ENCODE measurements at regions not wholly inside any gene's neighbourhood (a gene's known extent, or its start where the extent isn't known, plus 50 kb on each side); places are given as distances from the start of the nearest gene placed in this dataset.

GRCh38 chr14:42143114-42143513 lies 536.4 kb downstream of the LRFN5 start:
- no peak for DNase-seq (ENCODE audit: low read depth, low spot score)
- TF ChIP-seq, protein P1, sequence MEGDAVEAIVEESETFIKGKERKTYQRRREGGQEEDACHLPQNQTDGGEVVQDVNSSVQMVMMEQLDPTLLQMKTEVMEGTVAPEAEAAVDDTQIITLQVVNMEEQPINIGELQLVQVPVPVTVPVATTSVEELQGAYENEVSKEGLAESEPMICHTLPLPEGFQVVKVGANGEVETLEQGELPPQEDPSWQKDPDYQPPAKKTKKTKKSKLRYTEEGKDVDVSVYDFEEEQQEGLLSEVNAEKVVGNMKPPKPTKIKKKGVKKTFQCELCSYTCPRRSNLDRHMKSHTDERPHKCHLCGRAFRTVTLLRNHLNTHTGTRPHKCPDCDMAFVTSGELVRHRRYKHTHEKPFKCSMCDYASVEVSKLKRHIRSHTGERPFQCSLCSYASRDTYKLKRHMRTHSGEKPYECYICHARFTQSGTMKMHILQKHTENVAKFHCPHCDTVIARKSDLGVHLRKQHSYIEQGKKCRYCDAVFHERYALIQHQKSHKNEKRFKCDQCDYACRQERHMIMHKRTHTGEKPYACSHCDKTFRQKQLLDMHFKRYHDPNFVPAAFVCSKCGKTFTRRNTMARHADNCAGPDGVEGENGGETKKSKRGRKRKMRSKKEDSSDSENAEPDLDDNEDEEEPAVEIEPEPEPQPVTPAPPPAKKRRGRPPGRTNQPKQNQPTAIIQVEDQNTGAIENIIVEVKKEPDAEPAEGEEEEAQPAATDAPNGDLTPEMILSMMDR (IDR thresholded peaks at IDR 0.05; ENCODE audit: low read depth, low read length) = no peak
- Histone ChIP-seq H3K27me3 (ENCODE audit: control insufficient read depth, insufficient read depth, low read length) (no peaks in the 10 kb centered on the region), H3K9me3 (ENCODE audit: control insufficient read depth, insufficient read depth, low read length) (no peaks in the 10 kb centered on the region), H3K4me3 (ENCODE audit: low read depth, low read length) (no peak overlapping the region), H3K27ac (ENCODE audit: low read depth, low read length) (no peak overlapping the region)
- ChIA-PET POLR2A (no interaction called here), CTCF (no interaction called here)

- Histone ChIP-seq H3K4me3 (ENCODE audit: low read depth, low read length) (no peak overlapping the region), H3K27ac (ENCODE audit: low read depth, low read length) (no peak overlapping the region), H3K9me3 (ENCODE audit: control insufficient read depth, insufficient read depth, low read length) (no peaks in the 10 kb centered on the region), H3K27me3 (ENCODE audit: control insufficient read depth, insufficient read depth, low read length) (no peaks in the 10 kb centered on the region)
- no peak for DNase-seq (ENCODE audit: low read depth, low spot score)
- TF ChIP-seq, protein P1 (IDR thresholded peaks at IDR 0.05; ENCODE audit: low read depth, low read length) = no peak
- ChIA-PET POLR2A (interaction anchor here (0.7 kb wide), 1 partner anchor 52 kb away, joined by 3 read pairs; no protein-coding TSS in a partner anchor), CTCF (no interaction called here)
Measured at GRCh38 chr14:42141328-42141727, 534.7 kb downstream of the LRFN5 start.

- TF ChIP-seq, protein P1 (IDR thresholded peaks at IDR 0.05; ENCODE audit: low read depth, low read length) = no peak
- no peak overlapping the region for H3K4me3 ChIP-seq (ENCODE audit: low read depth, low read length)
- ChIA-PET CTCF (no interaction called here), POLR2A (interaction anchor here (0.7 kb wide), 1 partner anchor 52 kb away, joined by 3 read pairs; no protein-coding TSS in a partner anchor)
- peak; percentile 33 for DNase-seq (ENCODE audit: low read depth, low spot score)
- no peaks in the 10 kb centered on the region for H3K9me3 ChIP-seq (ENCODE audit: control insufficient read depth, insufficient read depth, low read length)
- no peak overlapping the region for H3K27ac ChIP-seq (ENCODE audit: low read depth, low read length)
- no peaks in the 10 kb centered on the region for H3K27me3 ChIP-seq (ENCODE audit: control insufficient read depth, insufficient read depth, low read length)
Measured at GRCh38 chr14:42140831-42141279, 534.2 kb downstream of the LRFN5 start.

GRCh38 chr14:42140001-42140400 lies 533.3 kb downstream of the LRFN5 start:
- Histone ChIP-seq H3K27ac (ENCODE audit: low read depth, low read length) (no peak overlapping the region), H3K27me3 (ENCODE audit: control insufficient read depth, insufficient read depth, low read length) (no peaks in the 10 kb centered on the region), H3K4me3 (ENCODE audit: low read depth, low read length) (no peak overlapping the region), H3K9me3 (ENCODE audit: control insufficient read depth, insufficient read depth, low read length) (no peaks in the 10 kb centered on the region)
- no peak for DNase-seq (ENCODE audit: low read depth, low spot score)
- POLR2A ChIA-PET = no interaction called here
- CTCF ChIA-PET = no interaction called here
- TF ChIP-seq, protein P1 (IDR thresholded peaks at IDR 0.05; ENCODE audit: low read depth, low read length) = no peak

- Histone ChIP-seq H3K9me3 (ENCODE audit: control insufficient read depth, insufficient read depth, low read length) (no peaks in the 10 kb centered on the region), H3K4me3 (ENCODE audit: low read depth, low read length) (no peak overlapping the region), H3K27me3 (ENCODE audit: control insufficient read depth, insufficient read depth, low read length) (no peaks in the 10 kb centered on the region), H3K27ac (ENCODE audit: low read depth, low read length) (no peak overlapping the region)
- no peak for DNase-seq (ENCODE audit: low read depth, low spot score)
- ChIA-PET CTCF (no interaction called here), POLR2A (no interaction called here)
- TF ChIP-seq, protein P1 (IDR thresholded peaks at IDR 0.05; ENCODE audit: low read depth, low read length) = no peak
Measured at GRCh38 chr14:42138406-42138805, 531.7 kb downstream of the LRFN5 start.

Measured in AG04450 (cell line).